ENCODE measurements at regions not wholly inside any gene's neighbourhood (a gene's known extent, or its start where the extent isn't known, plus 50 kb on each side); places are given as distances from the start of the nearest gene placed in this dataset.
A peak's percentile ranks its signal among the peaks of the same experiment; 100 is the strongest.

DNA sequence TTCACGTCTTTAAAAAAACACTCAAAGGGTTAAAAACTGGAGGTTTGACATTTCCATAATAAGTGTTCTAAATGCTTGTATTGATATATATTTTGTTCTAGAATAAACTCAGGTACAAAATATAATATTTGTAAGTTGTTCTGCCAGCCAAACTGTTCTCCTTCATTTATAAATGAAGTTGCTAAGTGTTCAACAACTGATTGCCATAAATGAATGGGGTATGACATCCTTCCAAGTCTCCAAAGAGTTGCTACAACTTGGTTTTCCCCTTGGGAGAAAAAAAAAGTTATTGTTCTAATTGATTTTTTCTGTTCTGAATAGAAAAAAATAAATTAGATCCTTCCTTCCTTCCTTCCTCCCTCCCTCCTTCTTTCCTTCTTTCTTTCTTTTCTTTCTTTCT lies 65.4 kb upstream of the BLID start:
- Mint-ChIP-seq H3K4me1 (ENCODE audit: low read depth, unreplicated experiment) (peaks cover 41% of the 10 kb centered on the region), H3K27ac (ENCODE audit: unreplicated experiment) (peak overlapping the region; percentile 85), H3K36me3 (ENCODE audit: low read depth, unreplicated experiment) (peaks cover 14% of the 10 kb centered on the region), H3K27me3 (ENCODE audit: low read depth, unreplicated experiment) (no peaks in the 10 kb centered on the region), H3K4me3 (ENCODE audit: unreplicated experiment) (peak overlapping the region; percentile 3), H3K9me3 (ENCODE audit: unreplicated experiment) (peaks cover 15% of the 10 kb centered on the region)
- peak overlapping the region; percentile 97 for H3K27ac ChIP-seq (ENCODE audit: low read depth, low read length)
- peak overlapping the region; percentile 92 for H3K4me2 ChIP-seq (ENCODE audit: low read length)
- TF ChIP-seq EZH2 (IDR thresholded peaks at IDR 0.05; ENCODE audit: insufficient read depth, low read length): no peak
- TF ChIP-seq, protein P1, sequence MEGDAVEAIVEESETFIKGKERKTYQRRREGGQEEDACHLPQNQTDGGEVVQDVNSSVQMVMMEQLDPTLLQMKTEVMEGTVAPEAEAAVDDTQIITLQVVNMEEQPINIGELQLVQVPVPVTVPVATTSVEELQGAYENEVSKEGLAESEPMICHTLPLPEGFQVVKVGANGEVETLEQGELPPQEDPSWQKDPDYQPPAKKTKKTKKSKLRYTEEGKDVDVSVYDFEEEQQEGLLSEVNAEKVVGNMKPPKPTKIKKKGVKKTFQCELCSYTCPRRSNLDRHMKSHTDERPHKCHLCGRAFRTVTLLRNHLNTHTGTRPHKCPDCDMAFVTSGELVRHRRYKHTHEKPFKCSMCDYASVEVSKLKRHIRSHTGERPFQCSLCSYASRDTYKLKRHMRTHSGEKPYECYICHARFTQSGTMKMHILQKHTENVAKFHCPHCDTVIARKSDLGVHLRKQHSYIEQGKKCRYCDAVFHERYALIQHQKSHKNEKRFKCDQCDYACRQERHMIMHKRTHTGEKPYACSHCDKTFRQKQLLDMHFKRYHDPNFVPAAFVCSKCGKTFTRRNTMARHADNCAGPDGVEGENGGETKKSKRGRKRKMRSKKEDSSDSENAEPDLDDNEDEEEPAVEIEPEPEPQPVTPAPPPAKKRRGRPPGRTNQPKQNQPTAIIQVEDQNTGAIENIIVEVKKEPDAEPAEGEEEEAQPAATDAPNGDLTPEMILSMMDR (IDR thresholded peaks at IDR 0.05; ENCODE audit: insufficient read depth, low read depth, low read length): no peak
- H3K36me3 ChIP-seq (ENCODE audit: insufficient read depth, low read length): peaks cover 24% of the 10 kb centered on the region
- no peak overlapping the region for H3K4me3 ChIP-seq (ENCODE audit: insufficient read depth, low read depth, low read length)
- peaks cover 13% of the 10 kb centered on the region for H3K9me3 ChIP-seq (ENCODE audit: insufficient read depth, low read depth, low read length)
- peaks cover 33% of the 10 kb centered on the region for H3K4me1 ChIP-seq (ENCODE audit: insufficient read depth, low read length)
- no peaks in the 10 kb centered on the region for H3K27me3 ChIP-seq (ENCODE audit: insufficient read depth, low read length)
- peaks cover 8% of the 10 kb centered on the region for H4K20me1 ChIP-seq (ENCODE audit: insufficient read depth, low read length)
- no peak for DNase-seq (ENCODE audit: low read depth)
- H3K9ac ChIP-seq (ENCODE audit: low read length): peak overlapping the region; percentile 99
- H3K79me2 ChIP-seq (ENCODE audit: insufficient read depth, low read length): peaks cover 95% of the 10 kb centered on the region
- no peak for FAIRE-seq
- no peak overlapping the region for H2AFZ ChIP-seq (ENCODE audit: low read depth, low read length)

DNA sequence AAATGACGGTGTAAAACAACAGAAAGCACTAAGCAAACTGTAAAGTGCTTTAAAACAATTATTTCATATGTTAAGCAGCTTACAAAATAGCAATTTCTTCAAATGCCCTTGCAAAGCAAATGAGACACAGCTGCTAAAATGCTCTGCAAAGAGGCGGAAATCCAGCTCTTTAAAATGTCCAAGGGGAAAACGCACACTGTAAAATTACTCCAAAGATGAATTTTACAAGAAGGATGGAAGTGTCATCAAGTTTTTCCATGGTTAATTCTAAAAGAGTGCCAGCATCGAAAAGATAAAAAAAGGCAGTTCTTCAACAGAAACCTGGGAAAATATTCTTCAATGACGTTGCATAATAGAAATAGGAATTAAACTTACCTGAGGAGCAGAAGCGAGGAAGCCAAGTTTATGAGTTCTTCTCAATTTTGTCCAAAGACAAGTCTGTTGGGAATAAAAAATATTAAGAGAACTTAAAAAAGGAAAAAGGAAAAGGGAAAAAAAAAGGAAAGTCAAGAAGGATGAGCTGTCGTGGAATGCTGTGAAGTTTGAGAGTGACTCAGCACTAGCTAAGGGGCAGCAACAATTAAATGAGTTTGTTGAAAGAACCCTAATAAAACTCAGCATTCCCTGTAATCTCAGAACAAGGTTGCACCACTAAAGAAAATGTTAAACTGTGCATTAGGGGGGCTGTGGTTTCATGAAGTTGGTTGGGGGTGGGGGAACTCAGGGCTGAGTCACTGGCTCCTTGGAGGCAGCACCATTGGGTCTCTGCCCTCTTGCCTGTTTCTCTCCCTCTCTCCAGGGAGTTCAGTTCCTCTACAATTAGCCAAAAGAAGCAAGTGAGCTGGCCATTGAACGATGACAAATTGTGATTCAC lies 64.2 kb upstream of the BLID start:
- H3K4me3 Mint-ChIP-seq (ENCODE audit: unreplicated experiment): peak overlapping the region; percentile 82
- peak; percentile 97 for FAIRE-seq
- Histone ChIP-seq H2AFZ (ENCODE audit: low read depth, low read length) (no peak overlapping the region), H3K27me3 (ENCODE audit: insufficient read depth, low read length) (no peaks in the 10 kb centered on the region), H3K27ac (ENCODE audit: low read depth, low read length) (peak overlapping the region; percentile 97), H3K9me3 (ENCODE audit: insufficient read depth, low read depth, low read length) (peaks cover 2% of the 10 kb centered on the region), H3K4me2 (ENCODE audit: low read length) (peak overlapping the region; percentile 92), H3K4me1 (ENCODE audit: insufficient read depth, low read length) (peaks cover 44% of the 10 kb centered on the region), H4K20me1 (ENCODE audit: insufficient read depth, low read length) (peaks cover 19% of the 10 kb centered on the region), H3K36me3 (ENCODE audit: insufficient read depth, low read length) (peaks cover 28% of the 10 kb centered on the region), H3K79me2 (ENCODE audit: insufficient read depth, low read length) (peaks cover 95% of the 10 kb centered on the region), H3K4me3 (ENCODE audit: insufficient read depth, low read depth, low read length) (peak overlapping the region; percentile 99), H3K9ac (ENCODE audit: low read length) (peak overlapping the region; percentile 99)
- TF ChIP-seq, protein P1 (IDR thresholded peaks at IDR 0.05; ENCODE audit: insufficient read depth, low read depth, low read length): no peak
- no peak for TF ChIP-seq EZH2 (IDR thresholded peaks at IDR 0.05; ENCODE audit: insufficient read depth, low read length)
- DNase-seq (ENCODE audit: low read depth): peak; percentile 97
- H3K4me1 Mint-ChIP-seq (ENCODE audit: low read depth, unreplicated experiment): peaks cover 46% of the 10 kb centered on the region
- peaks cover 7% of the 10 kb centered on the region for H3K9me3 Mint-ChIP-seq (ENCODE audit: unreplicated experiment)
- no peaks in the 10 kb centered on the region for H3K27me3 Mint-ChIP-seq (ENCODE audit: low read depth, unreplicated experiment)
- peaks cover 9% of the 10 kb centered on the region for H3K36me3 Mint-ChIP-seq (ENCODE audit: low read depth, unreplicated experiment)
- H3K27ac Mint-ChIP-seq (ENCODE audit: unreplicated experiment): peak overlapping the region; percentile 93

- no peaks in the 10 kb centered on the region for H3K27me3 Mint-ChIP-seq (ENCODE audit: low read depth, unreplicated experiment)
- Histone ChIP-seq H3K27me3 (ENCODE audit: insufficient read depth, low read length) (no peaks in the 10 kb centered on the region), H2AFZ (ENCODE audit: low read depth, low read length) (no peak overlapping the region), H4K20me1 (ENCODE audit: insufficient read depth, low read length) (peaks cover 24% of the 10 kb centered on the region), H3K9me3 (ENCODE audit: insufficient read depth, low read depth, low read length) (no peaks in the 10 kb centered on the region), H3K4me1 (ENCODE audit: insufficient read depth, low read length) (peaks cover 55% of the 10 kb centered on the region), H3K36me3 (ENCODE audit: insufficient read depth, low read length) (peaks cover 28% of the 10 kb centered on the region), H3K27ac (ENCODE audit: low read depth, low read length) (peak overlapping the region; percentile 97), H3K9ac (ENCODE audit: low read length) (peak overlapping the region; percentile 99), H3K79me2 (ENCODE audit: insufficient read depth, low read length) (peaks cover 95% of the 10 kb centered on the region), H3K4me3 (ENCODE audit: insufficient read depth, low read depth, low read length) (peak overlapping the region; percentile 99), H3K4me2 (ENCODE audit: low read length) (peak overlapping the region; percentile 92)
- peak overlapping the region; percentile 93 for H3K27ac Mint-ChIP-seq (ENCODE audit: unreplicated experiment)
- no peak for DNase-seq (ENCODE audit: low read depth)
- H3K4me3 Mint-ChIP-seq (ENCODE audit: unreplicated experiment): peak overlapping the region; percentile 82
- no peaks in the 10 kb centered on the region for H3K9me3 Mint-ChIP-seq (ENCODE audit: unreplicated experiment)
- peak; percentile 73 for FAIRE-seq
- peaks cover 50% of the 10 kb centered on the region for H3K4me1 Mint-ChIP-seq (ENCODE audit: low read depth, unreplicated experiment)
- no peak for TF ChIP-seq EZH2 (IDR thresholded peaks at IDR 0.05; ENCODE audit: insufficient read depth, low read length)
- TF ChIP-seq, protein P1 (IDR thresholded peaks at IDR 0.05; ENCODE audit: insufficient read depth, low read depth, low read length): no peak
- H3K36me3 Mint-ChIP-seq (ENCODE audit: low read depth, unreplicated experiment): peaks cover 9% of the 10 kb centered on the region
Observed at GRCh38 chr11:122178795-122179194, 62.8 kb upstream of the BLID start.

All from astrocyte (in vitro differentiated cells and primary cell).